Stimulated activated CD4-positive, alpha-beta T cell treated with anti-CD3 and anti-CD28 coated beads, TNF-alpha, amount 100 ng/mL, for 1 hour (primary cell): ENCODE measurements at regions not wholly inside any gene's neighbourhood (a gene's known extent, or its start where the extent isn't known, plus 50 kb on each side); places are given as distances from the start of the nearest gene placed in this dataset.
"Not testable (repeated sequence)": the region's sequence is repeated elsewhere in the genome, so short reads cannot be mapped to it uniquely, and the experiment has no call there.

Experiments used
- DNase-seq, 3 donors: peaks; one replicate each; pipeline ENCODE4 v3.0.0-alpha.2; 2020; ENCODE audit warnings: low read depth in 3 of 3, low spot score in 1 of 3

DNA sequence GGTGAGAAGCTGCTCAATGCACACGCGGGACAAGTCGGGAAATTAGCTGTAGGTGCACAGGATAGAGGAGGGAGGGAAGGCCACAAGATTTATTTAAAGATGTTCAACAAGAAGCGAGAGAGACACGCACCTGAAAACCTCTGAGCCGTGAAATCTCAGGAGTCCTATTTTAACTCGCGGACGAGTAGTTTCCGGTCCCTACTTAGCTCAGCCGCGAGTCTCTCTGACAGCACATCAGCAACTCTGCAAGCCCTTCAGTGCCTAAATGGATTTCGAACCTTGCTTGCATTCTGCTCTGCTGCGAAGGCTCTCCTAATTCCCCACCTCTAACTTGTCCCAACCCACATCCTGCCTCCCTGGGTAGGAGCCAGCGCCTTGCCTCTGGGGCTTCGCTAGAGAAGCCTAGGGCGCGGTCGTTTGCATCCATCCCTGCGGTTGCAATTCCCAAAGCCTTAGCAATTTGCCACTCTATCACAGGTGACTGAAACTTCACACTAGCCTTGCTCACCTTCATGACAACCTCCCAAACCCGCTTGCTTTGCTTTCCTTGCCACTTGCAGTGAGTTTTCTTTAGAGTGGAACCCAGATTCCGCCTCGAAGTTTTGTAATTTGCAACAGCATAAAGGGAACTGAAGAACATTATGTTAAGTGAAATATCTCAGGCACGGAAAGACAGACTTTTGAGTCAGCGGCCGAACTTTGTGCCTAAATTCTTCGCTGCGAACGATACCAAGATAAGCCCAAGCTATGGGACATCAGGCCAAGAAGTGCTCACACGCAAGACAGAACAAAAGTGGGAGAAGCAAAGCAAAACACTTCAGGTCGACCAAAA, 202.8 kb downstream of the KDM5D start:
- no peak for DNase-seq

DNA sequence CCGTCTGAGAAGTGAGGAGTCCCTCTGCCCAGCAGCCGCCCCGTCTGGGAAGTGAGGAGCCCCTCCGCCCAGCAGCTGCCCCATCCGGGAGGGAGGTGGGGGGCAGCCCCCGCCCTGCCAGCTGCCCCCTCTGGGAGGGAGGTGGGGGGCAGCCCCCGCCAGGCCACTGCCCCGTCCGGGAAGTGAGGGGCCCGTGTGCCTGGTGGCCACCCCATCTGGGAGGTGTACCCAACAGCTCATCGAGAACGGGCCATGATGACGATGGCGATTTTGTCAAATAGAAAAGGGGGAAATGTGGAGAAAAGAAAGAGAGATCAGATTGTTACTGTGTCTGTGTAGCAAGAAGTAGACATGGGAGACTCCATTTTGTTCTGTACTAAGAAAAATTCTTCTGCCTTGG, 208.8 kb downstream of the KDM5D start:
- DNase-seq = not testable (repeated sequence)

DNA sequence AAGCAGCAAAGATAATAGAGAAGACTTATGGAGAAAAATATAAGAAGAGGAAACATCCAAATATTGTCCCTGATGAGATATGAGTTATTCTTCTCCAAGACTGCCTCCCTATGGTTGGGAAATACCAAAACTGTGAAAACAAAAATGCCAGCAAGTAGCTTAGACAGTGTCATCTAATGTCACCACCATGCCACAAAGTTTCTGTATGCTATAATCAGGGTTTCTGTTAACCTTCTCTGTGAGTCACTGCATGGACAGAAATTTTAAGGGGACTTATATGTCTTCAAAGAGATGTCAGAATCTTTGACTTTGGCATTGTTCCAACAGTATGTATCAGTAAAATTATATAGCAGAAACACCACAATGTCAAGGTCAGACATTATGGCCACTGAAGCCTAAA, 222.6 kb downstream of the KDM5D start:
- no peak for DNase-seq

DNA sequence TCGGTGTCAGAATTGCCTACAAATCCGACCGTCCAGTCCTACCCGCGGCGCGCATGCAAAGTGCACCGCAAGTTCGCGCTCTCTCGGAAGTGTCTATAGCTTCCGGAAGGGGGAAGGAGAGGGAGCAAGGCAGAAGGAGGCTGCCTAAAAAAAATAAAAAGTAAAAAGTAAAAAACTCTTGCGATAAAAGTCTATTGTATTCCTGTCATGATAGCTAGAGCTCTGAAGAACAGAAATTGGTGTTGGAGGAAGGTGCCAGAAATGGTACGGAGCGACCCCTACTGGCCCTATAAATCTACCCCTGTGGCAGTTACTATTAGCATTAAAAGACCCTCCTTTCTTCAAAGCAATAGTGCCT, 241.5 kb downstream of the KDM5D start:
- no peak for DNase-seq

DNA sequence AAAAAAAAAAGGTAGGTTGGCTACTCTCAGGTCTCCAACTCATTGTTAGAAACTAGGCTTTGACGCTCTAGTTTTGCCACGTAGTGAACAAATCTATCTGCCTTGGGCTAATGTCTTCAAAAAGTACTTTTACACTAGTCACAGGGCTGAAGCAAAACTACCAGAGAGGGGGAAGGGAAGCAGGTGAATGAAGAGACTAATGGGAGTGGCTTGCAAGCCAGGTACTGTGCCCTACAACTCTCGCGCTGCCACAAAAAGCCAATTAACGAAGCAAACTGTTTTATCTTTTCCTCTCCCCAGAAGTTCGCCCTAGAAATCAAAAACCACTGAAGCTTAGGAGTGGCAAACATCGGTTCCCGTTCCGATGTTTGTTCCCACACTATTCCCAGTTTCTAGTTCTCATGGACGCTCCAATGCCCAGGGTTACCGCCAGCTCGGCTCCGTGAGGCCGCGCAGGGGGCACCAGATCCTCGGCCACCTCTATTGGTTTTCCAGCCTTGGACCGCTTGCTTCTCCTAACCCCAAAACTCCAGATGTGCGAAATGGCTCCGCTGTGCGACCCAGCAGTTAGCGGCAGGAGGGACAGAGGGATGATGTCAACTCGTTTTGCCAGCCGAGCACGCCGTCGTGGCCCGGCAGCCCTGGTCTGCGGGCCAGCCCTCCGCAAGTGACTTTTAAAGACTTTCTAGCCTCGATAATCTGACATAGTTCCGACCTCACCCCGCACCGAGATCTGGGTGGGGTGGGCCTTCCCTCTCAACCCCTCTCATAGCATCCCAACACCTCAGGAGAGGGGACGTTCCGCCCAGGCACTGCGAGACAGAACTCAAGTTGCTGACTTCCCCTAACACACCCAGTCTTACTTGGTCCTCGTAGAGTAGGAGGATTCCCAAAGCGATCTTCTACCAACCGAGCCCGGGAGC, 242.1 kb downstream of the KDM5D start:
- DNase-seq = no peak

DNA sequence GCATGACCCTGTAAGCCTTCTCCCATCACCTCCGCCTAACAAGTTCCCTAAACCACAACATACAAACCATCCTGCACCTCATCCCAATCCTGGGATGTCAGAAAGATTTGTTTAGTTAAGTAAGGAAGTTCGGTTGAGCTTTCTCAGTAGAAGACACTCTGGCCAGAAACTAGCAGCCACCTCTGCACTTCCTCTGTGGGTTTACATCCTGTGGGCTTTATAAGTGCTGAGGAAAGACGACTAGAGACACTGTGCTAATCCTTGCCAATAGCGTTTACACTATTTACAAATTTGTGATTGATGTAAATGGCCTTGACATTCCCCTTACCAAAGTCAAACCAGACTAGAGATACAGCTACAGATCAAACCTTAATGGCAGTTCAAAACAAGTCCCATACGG, 246.0 kb downstream of the KDM5D start:
- no peak for DNase-seq

DNA sequence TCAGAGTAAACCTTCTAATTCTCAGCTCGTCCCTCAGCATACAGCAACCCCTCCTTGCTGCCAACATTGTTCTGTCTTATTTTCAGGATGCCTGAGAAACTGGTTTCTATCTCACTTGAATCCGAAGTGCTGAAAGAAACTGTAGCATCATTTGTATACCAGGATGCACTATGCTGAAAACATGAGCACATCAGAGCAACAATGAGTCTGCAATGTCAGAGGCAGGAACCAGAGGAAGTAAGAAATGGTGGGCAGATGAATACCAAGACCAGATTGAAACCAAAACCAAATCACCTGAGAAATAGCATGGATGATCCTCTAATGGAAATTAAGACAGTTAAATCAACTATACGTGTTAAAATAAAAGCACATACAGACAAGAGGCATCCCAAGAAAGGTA, 257.0 kb downstream of the KDM5D start:
- DNase-seq = no peak

DNA sequence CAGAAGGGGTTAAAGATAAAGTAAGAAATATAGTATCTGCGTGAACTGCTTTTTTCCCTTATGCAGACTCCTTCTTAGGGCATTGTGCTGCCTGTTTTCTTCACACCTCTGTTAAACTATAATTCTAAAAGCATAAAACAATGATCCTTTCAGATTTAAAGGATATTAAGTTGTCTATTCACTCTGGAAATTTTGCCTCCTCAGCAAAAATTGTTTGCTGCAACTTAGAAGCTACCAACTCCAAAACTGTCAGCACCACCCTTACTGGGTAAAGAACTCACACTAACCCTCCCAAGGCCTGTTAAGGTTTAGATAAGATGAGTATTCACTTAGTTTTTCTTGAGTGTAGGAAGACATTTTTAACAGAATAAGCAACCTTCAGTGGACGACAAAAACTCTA, 259.5 kb downstream of the KDM5D start:
- no peak for DNase-seq

DNA sequence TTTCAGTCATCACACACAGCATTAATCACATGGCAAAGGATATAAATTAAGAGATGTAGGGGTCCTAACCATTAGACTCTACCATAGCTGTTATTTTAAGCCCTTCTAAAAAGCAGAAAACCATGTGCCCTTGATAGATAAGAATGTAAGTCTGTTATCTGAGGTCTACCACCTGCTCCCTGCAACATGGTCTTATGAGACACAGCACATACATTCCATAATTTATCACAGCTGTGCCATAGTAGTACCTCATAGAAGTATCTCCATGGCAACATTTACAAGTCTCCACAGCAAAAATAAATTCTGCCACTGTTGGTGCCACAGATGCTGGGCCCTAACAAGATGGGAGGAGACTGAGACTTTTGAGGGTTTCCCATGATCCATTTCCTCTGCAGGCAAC, 265.4 kb downstream of the KDM5D start:
- DNase-seq = no peak

DNA sequence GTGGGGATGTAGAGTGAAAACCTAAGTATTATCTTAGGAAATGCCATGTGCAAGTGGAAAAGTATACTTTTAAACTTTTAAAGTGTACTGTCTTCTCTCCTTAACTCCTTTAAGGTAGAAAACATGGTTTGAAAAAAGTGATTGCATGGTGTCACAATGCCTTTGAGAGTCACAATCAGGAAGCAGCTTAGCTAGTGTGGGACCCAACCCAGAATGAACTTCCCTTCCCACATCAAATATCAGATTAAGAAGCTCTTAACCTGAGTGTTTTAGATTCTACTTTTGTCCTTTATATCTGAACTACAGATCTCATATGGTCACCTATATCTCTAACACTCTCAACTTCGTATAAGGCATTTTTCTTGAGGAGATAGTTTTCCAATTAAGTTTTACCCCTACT, 266.6 kb downstream of the KDM5D start:
- DNase-seq = no peak

DNA sequence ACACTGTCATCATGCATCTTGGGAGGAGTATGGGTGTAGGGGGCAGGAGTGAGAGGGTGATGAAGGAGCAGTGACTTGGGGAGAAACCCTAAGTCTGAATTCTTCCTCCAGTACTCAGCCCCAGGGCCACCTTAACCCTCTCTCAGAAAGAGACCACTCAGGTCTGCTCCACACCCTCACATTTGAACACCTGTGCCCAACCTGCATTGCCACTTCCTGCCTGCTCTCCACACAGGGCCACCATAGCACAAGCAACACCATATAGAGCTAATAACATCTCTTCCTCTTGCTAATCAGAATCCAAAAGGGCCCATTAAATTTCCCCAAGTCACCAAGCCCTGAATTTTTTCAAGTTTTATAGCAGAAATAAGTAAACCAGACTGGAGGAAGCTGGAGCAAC, 278.7 kb downstream of the KDM5D start:
- DNase-seq = no peak

DNA sequence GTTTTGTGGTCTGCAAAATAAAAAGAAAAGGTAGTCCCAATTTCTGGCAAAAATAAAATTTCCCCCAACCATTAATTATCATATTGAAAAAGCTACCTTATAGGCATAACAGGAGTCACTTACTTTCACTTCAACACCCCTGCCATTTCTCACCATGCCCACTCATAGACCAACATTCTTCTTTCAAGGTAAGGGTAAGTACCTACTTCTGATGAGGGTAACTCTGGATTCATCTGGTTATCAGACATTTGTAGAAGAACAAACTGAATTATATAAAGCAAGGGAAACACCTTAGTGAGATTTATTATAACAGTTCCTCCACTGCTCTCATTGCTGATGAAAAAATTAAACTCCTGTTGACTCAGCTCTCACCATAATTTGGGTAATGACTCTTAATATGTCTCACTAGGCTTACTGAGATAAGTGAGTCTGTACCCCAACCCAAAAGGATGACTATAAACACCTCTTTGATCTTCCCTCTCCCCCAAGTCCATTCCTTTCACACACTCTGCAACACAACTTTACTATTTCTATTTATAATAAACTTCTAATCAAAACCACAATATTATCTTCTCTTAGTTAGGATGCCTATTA, 287.6 kb downstream of the KDM5D start:
- DNase-seq = no peak

DNA sequence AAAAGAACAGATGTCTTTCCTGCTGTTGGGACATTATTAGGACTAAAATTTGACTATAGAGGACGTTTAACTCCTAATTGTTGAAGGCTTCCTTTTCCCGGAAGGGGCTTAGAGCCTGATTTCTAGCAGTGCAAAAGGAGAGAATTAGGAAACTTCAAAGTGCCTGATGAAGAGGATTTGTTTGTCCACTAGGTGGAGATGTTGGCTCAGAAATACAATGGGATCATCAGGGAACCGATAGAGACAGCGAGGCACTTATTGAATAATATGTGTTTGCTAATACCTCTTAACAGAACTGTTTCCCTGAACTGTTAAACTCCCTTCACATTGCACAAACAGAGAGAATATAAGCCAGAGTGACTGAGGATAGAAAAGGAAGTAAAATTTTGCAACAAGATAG, 311.5 kb downstream of the KDM5D start:
- no peak for DNase-seq

DNA sequence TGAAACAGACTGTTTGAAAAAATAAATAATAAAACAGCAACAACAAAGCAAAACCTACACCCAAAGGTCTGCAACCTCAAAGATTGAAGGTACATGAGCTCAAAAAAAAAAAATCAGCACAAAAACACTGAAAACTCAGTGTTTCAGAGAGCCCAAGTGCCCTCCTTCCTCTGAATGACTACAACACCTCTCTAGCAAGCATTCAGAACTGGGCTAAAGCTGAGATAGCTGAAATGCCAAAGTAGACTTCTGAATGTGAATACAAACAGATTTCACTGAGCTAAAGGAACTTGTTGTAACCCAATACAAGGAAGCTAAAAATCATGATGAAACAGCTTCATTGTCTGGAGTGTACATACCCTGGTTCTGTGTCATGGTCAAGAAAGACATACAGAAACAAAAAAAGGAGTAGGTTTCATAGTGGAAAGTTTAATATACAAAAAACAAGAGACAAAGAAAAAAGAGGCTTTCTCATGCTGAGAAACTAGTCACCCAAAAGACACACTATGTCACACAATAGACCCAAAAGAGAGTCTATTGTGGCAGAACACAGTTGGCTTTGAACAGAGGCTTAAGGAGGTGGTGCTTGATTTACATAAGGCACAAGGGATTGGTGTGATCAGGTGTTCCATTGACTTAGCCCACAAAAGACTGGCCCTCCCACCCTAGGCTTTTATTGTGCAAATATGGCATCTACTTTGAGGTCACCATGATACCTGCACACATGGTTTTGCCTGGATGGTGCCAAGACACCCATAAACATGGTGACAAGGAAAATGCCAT, 316.6 kb downstream of the KDM5D start:
- DNase-seq = no peak

DNA sequence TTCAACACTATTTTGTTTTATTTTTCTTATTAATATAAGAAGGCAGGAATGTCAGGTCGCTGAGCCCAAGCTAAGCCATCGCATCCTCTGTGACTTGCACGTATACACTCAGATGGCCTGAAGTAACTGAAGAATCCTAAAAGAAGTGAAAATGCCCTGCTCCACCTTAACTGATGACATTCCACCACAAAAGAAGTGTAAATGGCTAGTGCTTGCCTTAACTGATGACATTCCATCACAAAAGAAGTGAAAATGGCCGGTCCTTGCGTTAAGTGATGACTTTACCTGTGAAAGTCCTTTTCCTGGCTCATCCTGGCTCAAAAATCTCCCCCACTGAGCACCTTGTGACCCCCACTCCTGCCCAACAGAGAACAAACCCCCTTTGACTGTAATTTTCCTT, 317.3 kb downstream of the KDM5D start:
- not testable (repeated sequence) for DNase-seq

DNA sequence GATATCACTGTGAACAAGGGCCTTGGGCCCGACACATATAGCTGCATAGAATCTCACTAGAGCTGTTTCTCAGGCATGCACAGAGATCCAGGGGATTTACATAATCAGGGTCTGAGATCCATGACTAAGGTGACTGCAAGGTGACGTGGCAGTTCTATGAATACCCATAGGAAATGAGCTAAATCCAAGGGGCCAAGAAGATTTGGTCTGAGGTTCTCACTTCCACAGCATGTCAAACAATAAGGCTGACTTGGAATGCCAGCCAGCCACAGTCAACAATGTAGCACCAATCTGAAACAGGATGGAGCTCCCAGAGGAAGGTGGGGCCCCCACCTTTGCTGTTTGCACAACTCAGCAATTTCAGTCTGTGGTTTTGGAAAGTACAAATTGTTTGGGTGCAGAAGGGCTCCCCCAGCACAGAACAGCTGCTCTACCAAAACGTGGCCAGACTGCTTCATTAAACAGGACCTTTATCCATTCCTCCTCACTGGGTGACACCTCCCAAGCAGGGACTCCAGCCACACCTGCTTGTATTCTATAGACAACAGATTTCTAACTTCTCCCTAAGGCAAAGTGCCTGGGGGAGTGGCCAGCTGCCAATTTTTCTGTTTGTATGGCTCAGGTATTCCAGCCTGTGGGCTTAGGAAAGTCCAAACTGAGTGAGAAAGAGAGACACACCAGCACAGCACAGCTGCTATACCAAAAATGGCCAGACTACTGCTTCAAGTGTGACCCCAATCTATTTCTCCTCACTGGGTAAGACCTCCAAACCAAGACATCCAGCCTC, 333.4 kb downstream of the KDM5D start:
- no peak for DNase-seq

DNA sequence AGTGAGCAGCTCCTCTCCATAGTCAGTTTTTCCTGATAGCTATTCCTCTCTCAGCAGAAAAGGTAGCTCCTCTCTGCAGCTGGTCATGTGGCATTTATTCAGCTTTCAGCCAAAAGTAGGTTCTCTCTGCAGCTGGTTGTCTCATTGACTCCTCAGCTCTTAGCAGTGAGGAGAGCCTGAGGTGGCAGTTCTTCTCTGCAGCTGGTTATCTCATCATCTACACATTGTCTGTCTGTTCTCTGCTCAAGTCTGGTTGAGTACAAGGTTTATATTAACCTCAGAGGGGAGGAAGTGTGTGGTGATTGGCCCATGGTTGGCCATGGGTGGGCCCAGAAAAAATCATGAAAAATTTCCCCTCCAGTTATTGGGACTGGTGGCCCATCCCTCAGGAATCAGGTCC, 338.3 kb downstream of the KDM5D start:
- no peak for DNase-seq

DNA sequence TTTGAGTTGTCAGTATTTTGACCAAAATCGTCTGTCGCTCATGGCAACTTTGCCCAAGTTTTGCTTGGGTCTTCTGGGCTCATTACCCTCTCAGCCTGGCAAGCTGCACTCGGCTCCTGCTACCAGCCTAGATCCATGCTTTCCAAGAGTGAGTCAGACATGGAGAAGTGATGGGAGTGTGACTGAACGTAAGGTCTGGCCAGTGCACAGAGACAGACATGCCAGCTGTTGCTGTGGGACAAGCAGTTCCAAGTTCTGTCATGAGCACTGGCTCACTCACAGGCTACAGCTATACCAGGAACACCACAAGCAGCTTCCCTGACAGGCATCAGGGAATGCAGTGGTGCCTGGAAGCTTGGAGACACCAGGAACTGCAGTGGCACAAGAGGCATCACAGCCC, 338.9 kb downstream of the KDM5D start:
- no peak for DNase-seq

DNA sequence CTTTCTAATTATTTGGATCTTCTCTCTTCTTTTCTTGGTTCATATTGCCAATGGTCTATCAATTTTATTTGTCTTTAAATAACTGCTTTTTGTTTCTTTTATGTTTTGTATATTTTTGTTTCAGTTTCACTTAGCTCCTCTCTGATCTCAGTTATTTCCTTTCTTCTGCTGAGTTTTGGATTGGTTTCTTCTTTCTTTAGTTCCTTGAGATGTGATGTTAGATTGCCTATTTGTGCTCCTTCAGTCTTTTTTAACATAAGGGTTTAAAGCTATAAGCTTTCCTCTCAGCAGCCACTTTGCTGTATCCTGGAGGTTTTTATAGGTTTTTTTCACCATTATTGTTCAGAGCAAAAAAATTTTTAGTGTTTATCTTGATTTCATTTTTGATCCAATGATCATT, 351.6 kb downstream of the KDM5D start:
- DNase-seq = no peak

DNA sequence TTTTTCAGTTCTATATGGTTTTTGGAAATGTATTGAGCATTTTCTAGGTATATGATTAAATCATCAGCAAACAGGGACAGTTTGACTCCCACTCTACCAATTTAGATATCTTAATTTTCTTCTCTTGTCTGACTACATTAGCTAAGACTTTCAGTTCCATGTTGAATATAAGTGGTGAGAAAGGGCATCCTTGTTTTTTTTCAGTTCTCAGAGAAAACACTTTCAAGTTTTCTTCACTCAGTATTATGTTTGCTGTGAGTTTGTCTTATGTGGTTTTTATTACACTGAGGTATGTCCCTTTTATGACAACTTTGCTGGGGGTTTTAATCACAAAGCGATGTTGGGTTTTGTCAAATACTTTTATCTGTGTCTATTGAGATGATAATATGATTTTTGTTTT, 352.6 kb downstream of the KDM5D start:
- no peak for DNase-seq

DNA sequence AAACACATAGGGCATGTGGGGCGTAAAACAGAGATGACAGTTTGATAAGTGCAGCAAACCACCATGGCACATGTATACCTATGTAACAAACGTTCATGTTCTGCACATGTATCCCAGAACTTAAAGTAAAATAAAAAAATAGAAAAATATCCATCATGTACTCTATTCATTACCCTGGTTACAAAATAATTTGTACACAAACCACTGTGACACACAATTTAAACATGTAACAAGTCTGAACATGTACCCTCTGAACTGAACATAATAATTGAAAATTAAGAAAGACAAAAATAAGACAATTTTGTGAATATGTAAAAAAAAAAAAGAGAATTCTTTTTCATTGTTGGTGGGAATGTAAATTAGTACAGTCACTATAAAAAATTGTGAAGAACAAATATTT, 379.2 kb downstream of the KDM5D start:
- DNase-seq = no peak
